Hematopoietic multipotent progenitor cell (in vitro differentiated cells): ENCODE measurements at regions not wholly inside any gene's neighbourhood (a gene's known extent, or its start where the extent isn't known, plus 50 kb on each side); places are given as distances from the start of the nearest gene placed in this dataset.
A peak's percentile ranks its signal among the peaks of the same experiment; 100 is the strongest.
"Not testable (repeated sequence)": the region's sequence is repeated elsewhere in the genome, so short reads cannot be mapped to it uniquely, and the experiment has no call there.

Experiments used
- DNase-seq, 3 donors: peaks; one replicate each; pipeline ENCODE4 v3.0.0-alpha.2; 2011 to 2015; ENCODE audit warnings: low read depth in 2 of 3, low spot score in 2 of 3

GRCh38 chr13:90510319-90510718 lies 837.2 kb upstream of the MIR17HG start:
- no peak for DNase-seq

- no peak for DNase-seq
These were observed 835.6 kb upstream of the MIR17HG start for GRCh38 chr13:90511903-90512302.

- not testable (repeated sequence) for DNase-seq
These were observed 832.8 kb upstream of the MIR17HG start for GRCh38 chr13:90514712-90515111.

- no peak for DNase-seq
These were observed 829.1 kb upstream of the MIR17HG start for GRCh38 chr13:90518417-90518816.

GRCh38 chr13:90519157-90519556 lies 828.3 kb upstream of the MIR17HG start:
- DNase-seq = no peak

- DNase-seq = peak in 1 of 3 donors; percentile 7
These were observed 820.8 kb upstream of the MIR17HG start for GRCh38 chr13:90526711-90527110.

- no peak for DNase-seq
These were observed 815.7 kb upstream of the MIR17HG start for GRCh38 chr13:90531744-90532143.

GRCh38 chr13:90532861-90533492 lies 814.5 kb upstream of the MIR17HG start:
- DNase-seq = no peak

- no peak for DNase-seq
These were observed 813.6 kb upstream of the MIR17HG start for GRCh38 chr13:90533866-90534265.

GRCh38 chr13:90534617-90535370 lies 812.7 kb upstream of the MIR17HG start:
- DNase-seq = no peak

GRCh38 chr13:90535421-90535820 lies 812.1 kb upstream of the MIR17HG start:
- DNase-seq = no peak

- no peak for DNase-seq
These were observed 809.4 kb upstream of the MIR17HG start for GRCh38 chr13:90538063-90538462.

GRCh38 chr13:90541346-90541745 lies 806.1 kb upstream of the MIR17HG start:
- no peak for DNase-seq

GRCh38 chr13:90542959-90543505 lies 804.5 kb upstream of the MIR17HG start:
- DNase-seq = no peak

- no peak for DNase-seq
These were observed 802.2 kb upstream of the MIR17HG start for GRCh38 chr13:90545070-90545840.

GRCh38 chr13:90547272-90547790 lies 800.2 kb upstream of the MIR17HG start:
- DNase-seq = no peak

- DNase-seq = no peak
These were observed 796.2 kb upstream of the MIR17HG start for GRCh38 chr13:90551253-90551652.

- no peak for DNase-seq
These were observed 794.8 kb upstream of the MIR17HG start for GRCh38 chr13:90552702-90553101.

GRCh38 chr13:90553159-90553558 lies 794.3 kb upstream of the MIR17HG start:
- DNase-seq = no peak

- DNase-seq = no peak
These were observed 789.9 kb upstream of the MIR17HG start for GRCh38 chr13:90557626-90558025.

- no peak for DNase-seq
These were observed 785.0 kb upstream of the MIR17HG start for GRCh38 chr13:90562443-90562842.
